ENCODE measurements at regions not wholly inside any gene's neighbourhood (a gene's known extent, or its start where the extent isn't known, plus 50 kb on each side); places are given as distances from the start of the nearest gene placed in this dataset.

DNA sequence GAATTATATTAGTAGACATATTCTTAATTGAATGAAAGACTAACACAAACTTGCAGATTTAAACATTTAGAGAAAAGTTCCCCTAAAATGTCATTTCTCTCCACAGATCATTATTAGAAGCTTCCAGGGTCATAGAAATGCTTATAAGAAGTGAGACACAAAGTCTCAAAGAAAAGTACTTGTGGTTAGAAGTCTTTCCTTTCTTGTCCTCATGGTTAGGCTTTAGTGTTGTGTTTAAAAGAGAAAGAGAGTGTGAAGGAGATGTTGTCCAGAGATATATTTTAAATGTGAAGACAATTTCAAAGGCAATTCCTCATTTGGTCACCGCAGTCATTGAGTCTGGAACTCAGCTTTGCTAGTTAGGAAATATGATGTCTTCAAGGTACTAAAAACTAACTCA is 230.4 kb upstream of the ARPP21 start:
- H3K4me2 ChIP-seq (ENCODE audit: low read length): no peak overlapping the region
- no peaks in the 10 kb centered on the region for H4K20me1 ChIP-seq (ENCODE audit: insufficient read depth)

DNA sequence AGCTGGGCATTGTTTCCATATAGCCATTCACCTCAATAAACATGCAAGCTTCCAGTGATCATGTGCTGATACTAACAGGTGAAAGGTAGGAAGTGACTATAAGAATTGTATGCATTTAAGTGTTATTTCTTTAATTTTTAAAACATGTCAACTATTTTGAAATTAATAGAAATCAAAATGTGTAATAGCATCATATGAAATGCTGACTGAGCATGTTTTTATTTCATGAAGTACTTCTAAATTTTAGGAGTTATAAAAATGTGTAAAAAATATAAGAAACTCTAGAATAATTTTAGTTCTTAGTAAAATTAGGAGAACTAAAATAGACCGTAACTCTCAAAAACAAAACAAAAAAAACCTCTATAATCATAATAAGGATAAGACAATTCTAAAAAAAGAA is 229.3 kb upstream of the ARPP21 start:
- Histone ChIP-seq H3K9me3 (ENCODE audit: low read length) (no peaks in the 10 kb centered on the region), H3K9ac (ENCODE audit: low read length) (no peak overlapping the region), H3K4me2 (ENCODE audit: low read length) (no peak overlapping the region), H3K27ac (ENCODE audit: low read length) (no peak overlapping the region), H3K79me2 (replicated peaks; ENCODE audit: insufficient read depth, low read length) (no peaks in the 10 kb centered on the region), H4K20me1 (ENCODE audit: insufficient read depth) (no peaks in the 10 kb centered on the region), H2AFZ (ENCODE audit: low read depth, low read length) (no peak overlapping the region), H3K27me3 (ENCODE audit: insufficient read depth, low read depth, low read length) (no peaks in the 10 kb centered on the region), H3F3A (ENCODE audit: insufficient read depth, low read length, poor library complexity, severe bottlenecking) (no peaks in the 10 kb centered on the region), H3K4me3 (ENCODE audit: low read length) (no peak overlapping the region), H3K9me2 (ENCODE audit: insufficient read depth, low read length) (no peaks in the 10 kb centered on the region), H3K36me3 (ENCODE audit: insufficient read depth, low read length) (no peaks in the 10 kb centered on the region)
- TF ChIP-seq EP300 (conservative IDR thresholded peaks at IDR 0.05; ENCODE audit: poor library complexity, severe bottlenecking) (no peak), MXI1 (conservative IDR thresholded peaks at IDR 0.05; ENCODE audit: poor library complexity, severe bottlenecking) (no peak), POLR2AphosphoS5 (IDR thresholded peaks at IDR 0.05) (no peak), SMC3 (conservative IDR thresholded peaks at IDR 0.05; ENCODE audit: poor library complexity) (no peak), REST (IDR thresholded peaks at IDR 0.05; ENCODE audit: borderline replicate concordance) (no peak), RAD21 (conservative IDR thresholded peaks at IDR 0.05) (no peak), TAF1 (IDR thresholded peaks at IDR 0.05; ENCODE audit: low read depth) (no peak), EZH2 (IDR thresholded peaks at IDR 0.05; ENCODE audit: borderline replicate concordance, insufficient read depth, low read length, poor library complexity, severe bottlenecking) (no peak)
- TF ChIP-seq, protein P1, sequence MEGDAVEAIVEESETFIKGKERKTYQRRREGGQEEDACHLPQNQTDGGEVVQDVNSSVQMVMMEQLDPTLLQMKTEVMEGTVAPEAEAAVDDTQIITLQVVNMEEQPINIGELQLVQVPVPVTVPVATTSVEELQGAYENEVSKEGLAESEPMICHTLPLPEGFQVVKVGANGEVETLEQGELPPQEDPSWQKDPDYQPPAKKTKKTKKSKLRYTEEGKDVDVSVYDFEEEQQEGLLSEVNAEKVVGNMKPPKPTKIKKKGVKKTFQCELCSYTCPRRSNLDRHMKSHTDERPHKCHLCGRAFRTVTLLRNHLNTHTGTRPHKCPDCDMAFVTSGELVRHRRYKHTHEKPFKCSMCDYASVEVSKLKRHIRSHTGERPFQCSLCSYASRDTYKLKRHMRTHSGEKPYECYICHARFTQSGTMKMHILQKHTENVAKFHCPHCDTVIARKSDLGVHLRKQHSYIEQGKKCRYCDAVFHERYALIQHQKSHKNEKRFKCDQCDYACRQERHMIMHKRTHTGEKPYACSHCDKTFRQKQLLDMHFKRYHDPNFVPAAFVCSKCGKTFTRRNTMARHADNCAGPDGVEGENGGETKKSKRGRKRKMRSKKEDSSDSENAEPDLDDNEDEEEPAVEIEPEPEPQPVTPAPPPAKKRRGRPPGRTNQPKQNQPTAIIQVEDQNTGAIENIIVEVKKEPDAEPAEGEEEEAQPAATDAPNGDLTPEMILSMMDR (IDR thresholded peaks at IDR 0.05; ENCODE audit: poor library complexity, severe bottlenecking): no peak

More for the DNA sequence above, 230.4 kb upstream of the ARPP21 start:
- no peaks in the 10 kb centered on the region for H3K36me3 ChIP-seq (ENCODE audit: insufficient read depth, low read length)
- no peak overlapping the region for H2AFZ ChIP-seq (ENCODE audit: low read depth, low read length)
- H3K79me2 ChIP-seq (replicated peaks; ENCODE audit: insufficient read depth, low read length): no peaks in the 10 kb centered on the region
- H3K27ac ChIP-seq (ENCODE audit: low read length): no peak overlapping the region
- H3K9ac ChIP-seq (ENCODE audit: low read length): no peak overlapping the region
- TF ChIP-seq EZH2 (IDR thresholded peaks at IDR 0.05; ENCODE audit: borderline replicate concordance, insufficient read depth, low read length, poor library complexity, severe bottlenecking) (no peak), REST (IDR thresholded peaks at IDR 0.05; ENCODE audit: borderline replicate concordance) (no peak), TAF1 (IDR thresholded peaks at IDR 0.05; ENCODE audit: low read depth) (no peak), POLR2AphosphoS5 (IDR thresholded peaks at IDR 0.05) (no peak), MXI1 (conservative IDR thresholded peaks at IDR 0.05; ENCODE audit: poor library complexity, severe bottlenecking) (no peak), EP300 (conservative IDR thresholded peaks at IDR 0.05; ENCODE audit: poor library complexity, severe bottlenecking) (no peak), RAD21 (conservative IDR thresholded peaks at IDR 0.05) (no peak), SMC3 (conservative IDR thresholded peaks at IDR 0.05; ENCODE audit: poor library complexity) (no peak)
- TF ChIP-seq, protein P1 (IDR thresholded peaks at IDR 0.05; ENCODE audit: poor library complexity, severe bottlenecking): no peak
- no peaks in the 10 kb centered on the region for H3K9me3 ChIP-seq (ENCODE audit: low read length)
- no peaks in the 10 kb centered on the region for H3K27me3 ChIP-seq (ENCODE audit: insufficient read depth, low read depth, low read length)
- no peaks in the 10 kb centered on the region for H3F3A ChIP-seq (ENCODE audit: insufficient read depth, low read length, poor library complexity, severe bottlenecking)
- H3K9me2 ChIP-seq (ENCODE audit: insufficient read depth, low read length): no peaks in the 10 kb centered on the region
- H3K4me3 ChIP-seq (ENCODE audit: low read length): no peak overlapping the region

Data from neural cell (in vitro differentiated cells).